ENCODE measurements at regions not wholly inside any gene's neighbourhood (a gene's known extent, or its start where the extent isn't known, plus 50 kb on each side); places are given as distances from the start of the nearest gene placed in this dataset.

DNA sequence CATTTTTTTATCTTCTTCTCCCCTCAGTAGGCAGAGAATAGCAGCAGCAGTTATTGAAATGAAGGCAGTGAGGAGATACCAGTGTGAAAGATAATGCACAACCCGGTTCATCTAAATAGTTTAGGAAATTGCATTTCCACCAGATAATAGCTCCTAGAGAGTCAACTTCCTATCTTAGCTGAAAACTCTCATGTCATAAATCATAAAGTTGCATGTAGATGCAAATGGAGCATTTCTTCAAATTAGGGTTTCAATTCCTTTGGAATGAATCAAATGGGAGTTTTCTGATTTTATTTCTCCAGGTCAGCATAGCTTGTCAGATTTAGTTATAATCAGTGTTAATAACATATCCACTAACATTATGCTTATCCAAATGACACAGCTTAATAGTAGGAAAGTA lies 335.3 kb downstream of the CNTNAP4 start:
- no peak overlapping the region for H3K27ac ChIP-seq
- DNase-seq (ENCODE audit: low read depth, low spot score), result no peak

DNA sequence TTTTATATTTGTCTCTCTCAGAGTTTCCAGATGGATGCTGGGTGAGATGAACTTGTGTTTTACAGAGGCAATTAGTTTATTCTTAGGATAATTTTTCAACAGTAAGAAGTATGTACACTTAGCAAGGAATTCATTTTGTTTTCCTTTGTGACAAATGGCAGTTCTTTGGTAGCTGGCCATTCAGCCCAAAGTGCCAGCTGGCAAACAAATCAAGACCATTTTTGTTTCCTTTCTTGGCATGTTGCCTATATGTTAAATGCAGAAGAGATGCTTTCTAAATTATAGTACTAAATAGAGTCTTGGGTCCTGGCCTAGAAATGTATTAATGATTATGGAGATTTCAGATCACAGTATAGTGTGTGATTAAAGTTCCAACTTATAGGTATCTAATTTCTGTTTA lies 337.1 kb downstream of the CNTNAP4 start:
- no peak overlapping the region for H3K27ac ChIP-seq
- DNase-seq (ENCODE audit: low read depth, low spot score), result no peak

DNA sequence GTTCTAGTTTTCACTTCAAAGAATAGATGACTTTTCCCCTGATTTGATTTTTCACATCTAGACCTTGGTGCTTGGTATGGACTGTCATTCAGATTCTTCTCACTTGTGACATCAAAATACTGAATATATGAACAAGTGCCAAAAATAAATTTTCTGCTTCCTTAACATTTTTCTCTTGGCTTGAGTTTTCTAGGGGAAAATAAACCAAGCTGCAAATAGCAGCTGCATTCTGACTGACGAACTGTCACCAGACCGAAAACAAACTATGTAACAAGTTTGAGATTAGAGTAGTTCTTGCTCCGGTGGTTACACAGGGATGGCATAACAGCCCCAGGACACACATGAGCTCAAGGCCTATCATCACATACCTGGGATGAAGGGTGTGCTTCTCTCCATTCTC lies 345.7 kb downstream of the CNTNAP4 start:
- no peak overlapping the region for H3K27ac ChIP-seq
- no peak for DNase-seq (ENCODE audit: low read depth, low spot score)

DNA sequence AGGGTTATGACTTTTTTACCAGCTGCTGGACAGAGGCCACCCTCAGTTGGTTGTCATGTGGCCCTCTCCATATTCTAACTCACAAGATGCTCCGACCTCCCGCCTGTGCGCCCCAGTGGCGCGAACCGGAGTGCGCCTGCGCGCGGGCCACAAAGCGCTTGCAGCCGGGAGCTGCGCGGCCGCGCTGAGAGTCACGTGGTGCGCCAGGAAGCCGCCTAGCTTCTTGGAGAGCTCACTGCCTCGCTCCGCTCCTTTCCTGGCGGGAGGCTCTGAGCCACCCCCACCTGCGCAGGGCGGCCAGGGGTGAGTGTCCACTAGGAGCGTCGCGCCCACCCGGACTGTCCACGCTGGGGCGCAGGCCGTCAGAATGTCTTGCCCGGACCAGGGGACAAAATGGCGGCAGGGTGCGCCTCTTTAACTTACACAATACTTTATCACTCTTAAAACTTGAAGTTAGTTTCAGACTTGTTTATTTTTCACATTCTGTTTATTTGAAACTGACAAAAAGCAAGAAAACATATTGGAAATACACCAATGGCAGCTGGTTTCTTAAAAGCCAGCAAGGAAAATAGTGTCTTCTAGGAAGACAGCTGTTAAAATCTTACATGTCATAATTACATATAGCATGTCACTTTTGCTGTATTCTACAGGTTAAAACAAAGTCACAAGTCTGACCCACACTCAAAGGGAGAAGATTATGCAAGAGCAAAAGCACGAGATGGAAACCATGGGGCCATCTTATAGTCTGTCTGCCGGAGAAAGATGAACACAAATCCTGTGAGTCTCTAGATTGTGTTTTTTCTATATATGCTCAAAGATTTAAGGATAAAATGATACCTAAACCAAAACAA lies 357.9 kb downstream of the CNTNAP4 start:
- DNase-seq (ENCODE audit: low read depth, low spot score), result no peak
- no peak overlapping the region for H3K27ac ChIP-seq

- H3K27ac ChIP-seq, result no peak overlapping the region
- peak; percentile 36 for DNase-seq (ENCODE audit: low read depth, low spot score)
These were observed 362.6 kb downstream of the CNTNAP4 start for GRCh38 chr16:76639685-76640289.

DNA sequence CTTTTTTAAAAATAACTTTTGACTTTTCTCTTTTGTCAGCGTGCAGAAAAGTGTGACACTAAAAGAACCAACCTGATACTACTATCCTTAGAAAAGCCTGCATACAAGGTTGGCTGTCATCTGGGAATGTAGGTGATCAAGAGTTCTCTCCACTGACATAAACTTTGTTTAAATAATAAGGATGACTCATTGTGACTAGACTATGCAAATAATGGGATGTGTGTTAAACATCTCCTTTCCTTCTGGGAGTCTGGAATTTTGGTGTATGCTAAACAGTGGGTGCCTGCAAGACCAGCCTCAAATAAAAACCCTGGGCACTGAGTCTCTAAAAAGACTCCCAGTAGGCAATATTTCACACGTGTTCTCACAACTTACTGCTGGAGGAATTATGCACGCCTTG lies 373.4 kb downstream of the CNTNAP4 start:
- no peak overlapping the region for H3K27ac ChIP-seq
- DNase-seq (ENCODE audit: low read depth, low spot score), result no peak

- H3K27ac ChIP-seq, result no peak overlapping the region
- DNase-seq (ENCODE audit: low read depth, low spot score), result no peak
These were observed 376.3 kb downstream of the CNTNAP4 start for GRCh38 chr16:76653390-76654026.

GRCh38 chr16:76654088-76654820 lies 377.1 kb downstream of the CNTNAP4 start:
- no peak for DNase-seq (ENCODE audit: low read depth, low spot score)
- no peak overlapping the region for H3K27ac ChIP-seq

DNA sequence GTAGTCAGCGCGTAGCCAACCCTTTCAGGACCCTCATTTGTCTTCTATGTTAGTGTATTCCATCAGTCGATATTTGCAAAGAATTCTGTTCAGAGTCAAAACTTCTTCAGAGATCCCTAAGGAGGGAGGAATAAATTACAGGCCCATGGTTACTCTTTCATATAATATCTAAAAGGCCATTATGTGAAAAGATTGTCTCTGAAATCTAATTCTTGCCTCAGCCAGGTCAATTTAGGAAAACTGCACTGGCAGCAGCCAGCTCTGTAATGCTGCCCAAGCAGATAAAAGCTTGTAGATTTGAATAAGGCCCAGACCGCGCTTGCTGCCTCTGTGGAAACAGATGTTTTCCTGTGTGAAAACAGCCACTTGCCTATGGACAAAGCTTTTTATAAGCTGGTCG lies 379.8 kb downstream of the CNTNAP4 start:
- no peak overlapping the region for H3K27ac ChIP-seq
- no peak for DNase-seq (ENCODE audit: low read depth, low spot score)

- no peak for DNase-seq (ENCODE audit: low read depth, low spot score)
- no peak overlapping the region for H3K27ac ChIP-seq
These were observed 384.6 kb downstream of the CNTNAP4 start for GRCh38 chr16:76661691-76662235.

- H3K27ac ChIP-seq, result no peak overlapping the region
- DNase-seq (ENCODE audit: low read depth, low spot score), result no peak
These were observed 388.5 kb downstream of the CNTNAP4 start for GRCh38 chr16:76665571-76666275.

GRCh38 chr16:76668207-76668725 lies 391.1 kb downstream of the CNTNAP4 start:
- DNase-seq (ENCODE audit: low read depth, low spot score), result no peak
- H3K27ac ChIP-seq, result no peak overlapping the region

DNA sequence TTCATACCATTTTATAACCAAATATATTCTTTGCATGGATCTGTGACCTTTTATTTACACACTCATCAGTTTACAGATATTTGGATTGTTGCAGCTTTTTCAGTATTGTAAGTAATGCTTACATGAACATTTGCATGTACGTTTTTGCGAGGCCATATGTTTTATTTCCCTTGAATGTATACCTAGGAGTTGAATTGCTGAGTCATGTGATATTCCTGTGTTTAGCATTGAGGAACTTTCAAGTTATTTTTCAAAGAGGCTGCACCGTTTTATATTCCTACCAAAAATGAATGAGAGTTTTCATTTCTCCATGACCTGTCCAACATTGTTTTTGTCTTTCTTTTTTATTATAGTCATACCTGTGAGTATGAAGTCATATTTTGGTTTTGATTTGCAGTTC lies 392.1 kb downstream of the CNTNAP4 start:
- no peak overlapping the region for H3K27ac ChIP-seq
- no peak for DNase-seq (ENCODE audit: low read depth, low spot score)

DNA sequence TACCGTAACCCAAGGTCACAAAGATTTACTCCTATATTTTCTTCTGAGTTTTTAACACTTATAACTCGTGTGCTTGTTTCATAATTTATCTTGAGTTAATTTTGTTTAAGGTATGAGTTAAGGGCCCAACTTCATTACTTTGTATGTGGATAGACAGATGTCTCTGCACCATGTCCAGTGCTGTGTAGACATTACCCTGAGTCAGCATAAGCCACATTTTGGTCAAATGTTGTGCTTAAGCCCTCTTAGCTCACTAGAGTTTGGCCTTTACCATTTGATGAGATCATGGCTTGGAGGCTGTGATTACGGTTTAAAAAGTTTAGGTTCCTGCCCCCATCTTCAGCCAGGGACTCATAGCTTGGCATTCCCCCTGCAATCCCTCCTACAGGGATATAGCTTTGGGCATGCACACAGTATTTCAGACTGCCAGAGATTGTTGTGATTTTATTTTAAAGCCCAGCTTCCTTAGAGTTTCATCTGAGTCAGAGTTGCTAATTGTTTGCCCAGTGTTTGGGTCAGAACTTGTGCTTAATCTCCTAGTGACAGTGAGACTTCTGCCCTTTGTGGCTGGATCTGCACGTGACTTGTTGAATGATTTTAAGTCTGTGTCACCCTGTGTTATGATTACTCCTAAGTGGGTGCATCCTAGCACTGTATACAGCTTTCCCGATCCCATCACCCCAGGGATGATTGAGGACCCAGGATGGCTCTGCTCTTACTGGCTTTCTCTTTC lies 393.1 kb downstream of the CNTNAP4 start:
- no peak for DNase-seq (ENCODE audit: low read depth, low spot score)
- peak overlapping the region; percentile 13 for H3K27ac ChIP-seq

- peak; percentile 90 for DNase-seq (ENCODE audit: low read depth, low spot score)
- H3K27ac ChIP-seq, result peak overlapping the region; percentile 64
These were observed 399.2 kb downstream of the CNTNAP4 start for GRCh38 chr16:76676356-76676755.

GRCh38 chr16:76681296-76681695 lies 404.1 kb downstream of the CNTNAP4 start:
- H3K27ac ChIP-seq, result no peak overlapping the region
- DNase-seq (ENCODE audit: low read depth, low spot score), result no peak

DNA sequence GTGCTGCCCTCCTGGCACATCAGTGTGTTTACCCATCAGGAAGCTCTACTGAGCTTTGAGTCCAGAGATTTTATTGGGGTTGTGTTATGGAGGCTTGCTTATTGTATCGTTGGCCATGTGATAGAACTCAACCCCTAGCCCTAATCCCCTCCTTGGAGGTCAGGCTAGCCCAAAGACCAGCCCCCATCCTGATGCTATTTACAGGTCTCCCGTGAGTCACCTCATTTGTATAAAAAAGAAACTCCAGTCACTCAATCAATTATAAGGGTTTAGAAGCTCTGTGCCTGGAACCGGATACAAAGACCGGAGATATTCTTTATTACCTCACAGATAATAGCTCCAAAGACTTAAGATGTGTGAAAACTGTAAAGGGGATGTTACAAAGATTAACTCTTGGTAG lies 405.9 kb downstream of the CNTNAP4 start:
- H3K27ac ChIP-seq, result no peak overlapping the region
- no peak for DNase-seq (ENCODE audit: low read depth, low spot score)

- H3K27ac ChIP-seq, result no peak overlapping the region
- DNase-seq (ENCODE audit: low read depth, low spot score), result no peak
These were observed 419.7 kb downstream of the CNTNAP4 start for GRCh38 chr16:76696876-76697275.

DNA sequence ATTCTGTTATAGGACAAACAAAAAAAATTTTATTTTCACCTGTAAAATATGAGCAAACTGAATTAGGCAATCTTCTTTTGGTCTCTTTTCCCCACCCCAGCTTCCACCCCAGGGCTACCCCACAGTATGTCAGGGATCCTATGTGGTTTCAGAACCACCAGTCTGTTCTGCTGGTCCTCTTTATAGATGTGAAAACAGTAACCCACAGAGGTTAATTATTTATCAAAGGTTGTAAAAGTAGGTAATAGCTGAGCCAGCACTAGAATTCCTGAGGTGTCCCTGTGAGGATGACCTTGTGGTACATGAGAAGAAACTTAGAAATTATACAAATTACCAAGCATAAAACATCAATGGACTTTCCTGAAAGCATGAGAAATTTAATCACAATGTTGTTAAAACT lies 428.7 kb downstream of the CNTNAP4 start:
- no peak for DNase-seq (ENCODE audit: low read depth, low spot score)
- no peak overlapping the region for H3K27ac ChIP-seq

Data from epithelial cell of prostate (primary cell).